AG20443 (cell line): ENCODE measurements at regions not wholly inside any gene's neighbourhood (a gene's known extent, or its start where the extent isn't known, plus 50 kb on each side); places are given as distances from the start of the nearest gene placed in this dataset.

Source experiments
- DNase-seq: peaks from one replicate; pipeline ENCODE4 v3.0.0; 2012; ENCODE audit warnings: low spot score, mixed read lengths

GRCh38 chr2:188138313-188138712 is 153.4 kb upstream of the GULP1 start:
- DNase-seq, result no peak

GRCh38 chr2:188142088-188142487 is 149.6 kb upstream of the GULP1 start:
- DNase-seq, result no peak

GRCh38 chr2:188142636-188143295 is 148.9 kb upstream of the GULP1 start:
- peak; percentile 40 for DNase-seq

- no peak for DNase-seq
Measured at GRCh38 chr2:188145885-188146284, 145.8 kb upstream of the GULP1 start.

GRCh38 chr2:188146888-188147287 is 144.8 kb upstream of the GULP1 start:
- DNase-seq, result no peak

- no peak for DNase-seq
Measured at GRCh38 chr2:188151670-188152069, 140.0 kb upstream of the GULP1 start.

- DNase-seq, result peak; percentile 11
Measured at GRCh38 chr2:188158337-188159100, 133.2 kb upstream of the GULP1 start.

GRCh38 chr2:188159484-188159883 is 132.2 kb upstream of the GULP1 start:
- DNase-seq, result peak; percentile 8

- DNase-seq, result no peak
Measured at GRCh38 chr2:188170356-188170755, 121.3 kb upstream of the GULP1 start.

- DNase-seq, result peak; percentile 12
Measured at GRCh38 chr2:188176620-188177019, 115.1 kb upstream of the GULP1 start.

GRCh38 chr2:188181067-188181838 is 110.4 kb upstream of the GULP1 start:
- no peak for DNase-seq

- DNase-seq, result no peak
Measured at GRCh38 chr2:188181884-188182283, 109.8 kb upstream of the GULP1 start.

- DNase-seq, result no peak
Measured at GRCh38 chr2:188187726-188188125, 103.9 kb upstream of the GULP1 start.

GRCh38 chr2:188189356-188189755 is 102.3 kb upstream of the GULP1 start:
- no peak for DNase-seq

GRCh38 chr2:188193230-188193629 is 98.4 kb upstream of the GULP1 start:
- DNase-seq, result no peak

GRCh38 chr2:188196343-188197008 is 95.2 kb upstream of the GULP1 start:
- DNase-seq, result peak; percentile 22

GRCh38 chr2:188199716-188200128 is 92.0 kb upstream of the GULP1 start:
- DNase-seq, result peak; percentile 87

GRCh38 chr2:188201639-188202038 is 90.0 kb upstream of the GULP1 start:
- DNase-seq, result no peak

- no peak for DNase-seq
Measured at GRCh38 chr2:188202777-188203176, 88.9 kb upstream of the GULP1 start.

GRCh38 chr2:188203776-188204175 is 87.9 kb upstream of the GULP1 start:
- no peak for DNase-seq

GRCh38 chr2:188204824-188205223 is 86.8 kb upstream of the GULP1 start:
- DNase-seq, result no peak

- DNase-seq, result no peak
Measured at GRCh38 chr2:188207554-188207953, 84.1 kb upstream of the GULP1 start.
